ENCODE measurements at regions not wholly inside any gene's neighbourhood (a gene's known extent, or its start where the extent isn't known, plus 50 kb on each side); places are given as distances from the start of the nearest gene placed in this dataset.

DNA sequence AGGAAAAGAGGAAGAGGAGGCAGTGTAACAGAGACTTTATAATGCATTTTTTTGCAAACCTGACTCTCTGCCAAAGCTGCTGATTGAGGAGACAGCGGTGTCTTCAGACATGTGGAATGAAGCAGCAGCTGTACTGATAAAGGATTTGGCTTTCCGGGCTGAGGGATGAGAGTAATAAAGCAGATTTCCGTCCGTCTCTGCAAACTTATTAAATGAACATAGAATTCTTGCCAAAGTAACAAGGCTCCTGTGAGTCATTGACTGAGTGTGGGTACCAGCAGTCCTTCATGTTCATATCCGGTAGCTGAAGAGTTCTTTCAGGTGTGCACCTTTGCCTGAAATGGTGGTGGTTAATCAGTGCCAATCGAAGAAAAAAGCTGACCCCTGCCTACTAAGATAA is 112.6 kb downstream of the LIG4 start:
- no peak for TF ChIP-seq POLR2AphosphoS5 (IDR thresholded peaks at IDR 0.05)
- TF ChIP-seq, protein P1, sequence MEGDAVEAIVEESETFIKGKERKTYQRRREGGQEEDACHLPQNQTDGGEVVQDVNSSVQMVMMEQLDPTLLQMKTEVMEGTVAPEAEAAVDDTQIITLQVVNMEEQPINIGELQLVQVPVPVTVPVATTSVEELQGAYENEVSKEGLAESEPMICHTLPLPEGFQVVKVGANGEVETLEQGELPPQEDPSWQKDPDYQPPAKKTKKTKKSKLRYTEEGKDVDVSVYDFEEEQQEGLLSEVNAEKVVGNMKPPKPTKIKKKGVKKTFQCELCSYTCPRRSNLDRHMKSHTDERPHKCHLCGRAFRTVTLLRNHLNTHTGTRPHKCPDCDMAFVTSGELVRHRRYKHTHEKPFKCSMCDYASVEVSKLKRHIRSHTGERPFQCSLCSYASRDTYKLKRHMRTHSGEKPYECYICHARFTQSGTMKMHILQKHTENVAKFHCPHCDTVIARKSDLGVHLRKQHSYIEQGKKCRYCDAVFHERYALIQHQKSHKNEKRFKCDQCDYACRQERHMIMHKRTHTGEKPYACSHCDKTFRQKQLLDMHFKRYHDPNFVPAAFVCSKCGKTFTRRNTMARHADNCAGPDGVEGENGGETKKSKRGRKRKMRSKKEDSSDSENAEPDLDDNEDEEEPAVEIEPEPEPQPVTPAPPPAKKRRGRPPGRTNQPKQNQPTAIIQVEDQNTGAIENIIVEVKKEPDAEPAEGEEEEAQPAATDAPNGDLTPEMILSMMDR (IDR thresholded peaks at IDR 0.05; ENCODE audit: poor library complexity, severe bottlenecking) = no peak
- no peak for TF ChIP-seq EZH2 (IDR thresholded peaks at IDR 0.05; ENCODE audit: borderline replicate concordance, insufficient read depth, low read length, poor library complexity, severe bottlenecking)
- TF ChIP-seq TAF1 (IDR thresholded peaks at IDR 0.05; ENCODE audit: low read depth) = no peak
- TF ChIP-seq EP300 (conservative IDR thresholded peaks at IDR 0.05; ENCODE audit: poor library complexity, severe bottlenecking) = no peak
- TF ChIP-seq SMC3 (conservative IDR thresholded peaks at IDR 0.05; ENCODE audit: poor library complexity) = no peak
- TF ChIP-seq, protein P2, sequence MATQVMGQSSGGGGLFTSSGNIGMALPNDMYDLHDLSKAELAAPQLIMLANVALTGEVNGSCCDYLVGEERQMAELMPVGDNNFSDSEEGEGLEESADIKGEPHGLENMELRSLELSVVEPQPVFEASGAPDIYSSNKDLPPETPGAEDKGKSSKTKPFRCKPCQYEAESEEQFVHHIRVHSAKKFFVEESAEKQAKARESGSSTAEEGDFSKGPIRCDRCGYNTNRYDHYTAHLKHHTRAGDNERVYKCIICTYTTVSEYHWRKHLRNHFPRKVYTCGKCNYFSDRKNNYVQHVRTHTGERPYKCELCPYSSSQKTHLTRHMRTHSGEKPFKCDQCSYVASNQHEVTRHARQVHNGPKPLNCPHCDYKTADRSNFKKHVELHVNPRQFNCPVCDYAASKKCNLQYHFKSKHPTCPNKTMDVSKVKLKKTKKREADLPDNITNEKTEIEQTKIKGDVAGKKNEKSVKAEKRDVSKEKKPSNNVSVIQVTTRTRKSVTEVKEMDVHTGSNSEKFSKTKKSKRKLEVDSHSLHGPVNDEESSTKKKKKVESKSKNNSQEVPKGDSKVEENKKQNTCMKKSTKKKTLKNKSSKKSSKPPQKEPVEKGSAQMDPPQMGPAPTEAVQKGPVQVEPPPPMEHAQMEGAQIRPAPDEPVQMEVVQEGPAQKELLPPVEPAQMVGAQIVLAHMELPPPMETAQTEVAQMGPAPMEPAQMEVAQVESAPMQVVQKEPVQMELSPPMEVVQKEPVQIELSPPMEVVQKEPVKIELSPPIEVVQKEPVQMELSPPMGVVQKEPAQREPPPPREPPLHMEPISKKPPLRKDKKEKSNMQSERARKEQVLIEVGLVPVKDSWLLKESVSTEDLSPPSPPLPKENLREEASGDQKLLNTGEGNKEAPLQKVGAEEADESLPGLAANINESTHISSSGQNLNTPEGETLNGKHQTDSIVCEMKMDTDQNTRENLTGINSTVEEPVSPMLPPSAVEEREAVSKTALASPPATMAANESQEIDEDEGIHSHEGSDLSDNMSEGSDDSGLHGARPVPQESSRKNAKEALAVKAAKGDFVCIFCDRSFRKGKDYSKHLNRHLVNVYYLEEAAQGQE (IDR thresholded peaks at IDR 0.05; ENCODE audit: borderline replicate concordance) = no peak

Measured in neural cell (in vitro differentiated cells).